GM23338 (cell line): ENCODE measurements at regions not wholly inside any gene's neighbourhood (a gene's known extent, or its start where the extent isn't known, plus 50 kb on each side); places are given as distances from the start of the nearest gene placed in this dataset.
A peak's percentile ranks its signal among the peaks of the same experiment; 100 is the strongest.

Source experiments
- ATAC-seq: fragments of 200-7000 bp; cut with Tn5 transposase; 3 replicates; pipeline ENCODE4 v1.9.1; 2020
- DNase-seq: peaks from one replicate; pipeline ENCODE4 v3.0.0-alpha.2; 2015; ENCODE audit warnings: low spot score
- H2AFZ ChIP-seq: fragments of 200-600 bp; sonication (generic); 2 replicates; pipeline ENCODE4 v1.8.0; 2016; ENCODE audit warnings: antibody characterized with exemption, mild to moderate bottlenecking, moderate library complexity
- H3F3A ChIP-seq: fragments of 200-600 bp; sonication (generic); replicated peaks from 2 replicates; pipeline ENCODE4 v1.8.0; 2017; ENCODE audit warnings: antibody characterized with exemption, mixed run types, low read depth
- H3K27ac ChIP-seq: fragments of 200-600 bp; sonication (generic); 2 replicates; pipeline ENCODE4 v1.6.1; 2016; ENCODE audit warnings: low read depth
- H3K27me3 ChIP-seq: fragments of 200-600 bp; sonication (generic); 2 replicates; pipeline ENCODE4 v1.8.0; 2016; ENCODE audit warnings: mild to moderate bottlenecking, mixed run types, moderate library complexity; ENCODE audit not compliant: insufficient read depth
- H3K36me3 ChIP-seq: fragments of 200-600 bp; sonication (generic); 2 replicates; pipeline ENCODE4 v1.8.0; 2016; ENCODE audit warnings: mild to moderate bottlenecking; ENCODE audit not compliant: insufficient read depth
- H3K4me1 ChIP-seq: fragments of 200-600 bp; sonication (generic); 2 replicates; pipeline ENCODE4 v1.8.0; 2016; ENCODE audit warnings: mild to moderate bottlenecking, moderate library complexity; ENCODE audit not compliant: insufficient read depth
- H3K4me2 ChIP-seq: fragments of 200-600 bp; sonication (generic); 2 replicates; pipeline ENCODE4 v1.7.1; 2017; ENCODE audit warnings: mixed run types
- H3K4me3 ChIP-seq: fragments of 200-600 bp; sonication (generic); 2 replicates; pipeline ENCODE4 v1.6.1; 2016; ENCODE audit warnings: mixed run types
- H3K79me2 ChIP-seq: fragments of 200-600 bp; sonication (generic); replicated peaks from 2 replicates; pipeline ENCODE4 v1.8.0; 2017; ENCODE audit warnings: mild to moderate bottlenecking; ENCODE audit not compliant: insufficient read depth
- H3K9me2 ChIP-seq: fragments of 200-600 bp; sonication (generic); 2 replicates; pipeline ENCODE4 v1.8.0; 2017; ENCODE audit not compliant: insufficient read depth
- H4K20me1 ChIP-seq: fragments of 200-600 bp; sonication (generic); replicated peaks from 2 replicates; pipeline ENCODE4 v1.8.0; 2017; ENCODE audit warnings: mild to moderate bottlenecking; ENCODE audit not compliant: insufficient read depth
- H3K27ac Mint-ChIP-seq: 2 replicates; pipeline ENCODE4 v1.8.0; 2020; ENCODE audit warnings: inconsistent platforms, mild to moderate bottlenecking, moderate library complexity, mixed read lengths
- H3K27me3 Mint-ChIP-seq: 3 replicates; pipeline ENCODE4 v1.8.0; 2022; ENCODE audit warnings: low read depth, mild to moderate bottlenecking, moderate library complexity, mixed read lengths, inconsistent platforms; ENCODE audit not compliant: insufficient read depth, poor library complexity
- H3K36me3 Mint-ChIP-seq: 3 replicates; pipeline ENCODE4 v1.8.0; 2021; ENCODE audit warnings: low read depth, mild to moderate bottlenecking, inconsistent platforms, moderate library complexity, mixed read lengths
- H3K4me1 Mint-ChIP-seq: 3 replicates; pipeline ENCODE4 v1.8.0; 2020; ENCODE audit warnings: mild to moderate bottlenecking, inconsistent platforms, mixed read lengths
- H3K4me3 Mint-ChIP-seq: 3 replicates; pipeline ENCODE4 v1.8.0; 2021; ENCODE audit warnings: moderate library complexity, mild to moderate bottlenecking, inconsistent platforms, mixed read lengths
- H3K9me3 Mint-ChIP-seq: 3 replicates; pipeline ENCODE4 v1.8.0; 2020; ENCODE audit warnings: moderate library complexity, mild to moderate bottlenecking, inconsistent platforms, mixed read lengths
- CREB1 ChIP-seq: fragments of 250-450 bp; sonication (Bioruptor Pico); IDR thresholded peaks from 2 replicates; pipeline ENCODE4 v1.5.0; 2020; ENCODE audit warnings: low read depth, mild to moderate bottlenecking, moderate library complexity
- EZH2phosphoT487 ChIP-seq: fragments of 200-600 bp; sonication (generic); IDR thresholded peaks from one replicate; pipeline ENCODE4 v1.8.1; 2018; ENCODE audit warnings: antibody characterized with exemption; ENCODE audit not compliant: unreplicated experiment
- NANOG ChIP-seq: IDR thresholded peaks from 2 replicates; pipeline ENCODE4 v1.6.1; 2016; ENCODE audit warnings: antibody characterized with exemption, borderline replicate concordance
- POLR2AphosphoS5 ChIP-seq: IDR thresholded peaks from 2 replicates; pipeline ENCODE4 v1.6.1; 2016; ENCODE audit warnings: antibody characterized with exemption, low read depth
- REST ChIP-seq: IDR thresholded peaks from one replicate; pipeline ENCODE4 v1.6.1; 2018; ENCODE audit warnings: antibody characterized with exemption; ENCODE audit not compliant: unreplicated experiment
- STAT1 ChIP-seq: IDR thresholded peaks from one replicate; pipeline ENCODE4 v1.6.1; 2016; ENCODE audit warnings: antibody characterized with exemption; ENCODE audit not compliant: unreplicated experiment
- ZNF114 ChIP-seq: fragments of 250-450 bp; sonication (Bioruptor Pico); IDR thresholded peaks from 2 replicates; pipeline ENCODE4 v1.5.0; 2020; ENCODE audit warnings: mild to moderate bottlenecking, moderate library complexity
- ZNF331 ChIP-seq: fragments of 250-450 bp; sonication (Bioruptor Pico); IDR thresholded peaks from 2 replicates; pipeline ENCODE4 v1.5.0; 2020; ENCODE audit warnings: low read depth, mild to moderate bottlenecking, moderate library complexity
- TF ChIP-seq, protein P1 (sequence below), 2 experiments: fragments of 200-600 bp in 1 of 2; sonication (generic) in 1 of 2; conservative IDR thresholded peaks; 2 replicates each; pipeline versions ENCODE4 v1.5.1 to v1.6.1; 2016 to 2017; ENCODE audit warnings: antibody characterized with exemption in 2 of 2, low read depth in 2 of 2, mild to moderate bottlenecking in 2 of 2, moderate library complexity in 1 of 2
- TF ChIP-seq, protein P2 (sequence below): IDR thresholded peaks from 2 replicates; pipeline ENCODE4 v1.6.1; 2016; ENCODE audit warnings: antibody characterized with exemption

DNA sequence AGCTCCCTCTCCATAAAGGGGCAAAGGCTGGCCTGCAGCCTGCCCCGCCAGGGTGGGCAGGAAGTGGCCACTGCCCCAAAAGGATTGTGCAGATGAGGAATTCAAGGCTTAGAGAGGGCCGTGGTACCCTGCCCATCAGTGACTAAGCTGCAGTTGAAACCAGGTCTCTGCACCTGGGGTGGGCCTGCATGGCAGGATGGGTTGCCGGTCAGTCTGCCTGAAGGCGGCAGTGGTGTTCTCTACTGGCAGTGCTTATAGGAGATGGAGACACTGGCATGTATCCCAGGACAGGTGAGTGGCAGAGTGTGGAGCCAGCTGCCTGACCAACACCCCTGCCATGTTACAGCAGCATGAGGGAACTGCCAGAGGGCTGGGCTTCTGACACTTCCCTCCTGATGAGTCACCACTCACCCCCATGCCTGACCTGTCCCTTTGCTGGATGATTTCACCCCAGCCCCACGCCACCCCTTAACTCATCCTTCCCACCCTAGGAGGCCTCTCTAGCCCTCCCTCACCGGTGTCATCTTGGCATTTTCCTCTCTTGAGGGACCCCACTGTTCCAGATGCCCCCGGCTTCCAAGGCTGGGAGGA, 70.2 kb upstream of the LMO1 start:
- Histone ChIP-seq H3K4me2 (no peak overlapping the region), H3K4me1 (peaks cover 17% of the 10 kb centered on the region; the same call in 1 of the 2 replicates), H3K4me3 (no peak overlapping the region), H3K27me3 (no peaks in the 10 kb centered on the region), H3K9me2 (no peaks in the 10 kb centered on the region), H3K27ac (no peak overlapping the region), H3F3A (no peaks in the 10 kb centered on the region), H3K36me3 (no peaks in the 10 kb centered on the region), H3K79me2 (no peaks in the 10 kb centered on the region), H4K20me1 (no peaks in the 10 kb centered on the region), H2AFZ (no peak overlapping the region)
- Mint-ChIP-seq H3K4me3 (no peak overlapping the region), H3K27ac (no peak overlapping the region), H3K9me3 (no peaks in the 10 kb centered on the region; the same call in 2 of the 3 replicates), H3K36me3 (no peaks in the 10 kb centered on the region), H3K4me1 (peaks cover 34% of the 10 kb centered on the region), H3K27me3 (peaks cover 15% of the 10 kb centered on the region)
- TF ChIP-seq STAT1 = no peak
- TF ChIP-seq REST = no peak
- TF ChIP-seq NANOG = no peak
- no peak for TF ChIP-seq ZNF331 (CRISPR knock-in tag)
- TF ChIP-seq ZNF114 (CRISPR knock-in tag) = no peak
- TF ChIP-seq, protein P1, sequence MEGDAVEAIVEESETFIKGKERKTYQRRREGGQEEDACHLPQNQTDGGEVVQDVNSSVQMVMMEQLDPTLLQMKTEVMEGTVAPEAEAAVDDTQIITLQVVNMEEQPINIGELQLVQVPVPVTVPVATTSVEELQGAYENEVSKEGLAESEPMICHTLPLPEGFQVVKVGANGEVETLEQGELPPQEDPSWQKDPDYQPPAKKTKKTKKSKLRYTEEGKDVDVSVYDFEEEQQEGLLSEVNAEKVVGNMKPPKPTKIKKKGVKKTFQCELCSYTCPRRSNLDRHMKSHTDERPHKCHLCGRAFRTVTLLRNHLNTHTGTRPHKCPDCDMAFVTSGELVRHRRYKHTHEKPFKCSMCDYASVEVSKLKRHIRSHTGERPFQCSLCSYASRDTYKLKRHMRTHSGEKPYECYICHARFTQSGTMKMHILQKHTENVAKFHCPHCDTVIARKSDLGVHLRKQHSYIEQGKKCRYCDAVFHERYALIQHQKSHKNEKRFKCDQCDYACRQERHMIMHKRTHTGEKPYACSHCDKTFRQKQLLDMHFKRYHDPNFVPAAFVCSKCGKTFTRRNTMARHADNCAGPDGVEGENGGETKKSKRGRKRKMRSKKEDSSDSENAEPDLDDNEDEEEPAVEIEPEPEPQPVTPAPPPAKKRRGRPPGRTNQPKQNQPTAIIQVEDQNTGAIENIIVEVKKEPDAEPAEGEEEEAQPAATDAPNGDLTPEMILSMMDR (conservative IDR thresholded peaks at IDR 0.05; ENCODE audit: low read depth in 2 of 2) = peak in 1 of 2 experiments; percentile 44; a peak in 2 of 4 replicates
- ATAC-seq (no peak), DNase-seq (no peak)

GRCh38 chr11:8333376-8333775, 69.7 kb upstream of the LMO1 start:
- no peaks in the 10 kb centered on the region for H3K27me3 ChIP-seq
- no peak overlapping the region for H3K27ac Mint-ChIP-seq
- TF ChIP-seq CREB1 (no peak), POLR2AphosphoS5 (no peak), ZNF331 (CRISPR knock-in tag) (no peak), EZH2phosphoT487 (no peak), ZNF114 (CRISPR knock-in tag) (no peak), STAT1 (no peak), REST (no peak), NANOG (no peak)
- TF ChIP-seq, protein P2, sequence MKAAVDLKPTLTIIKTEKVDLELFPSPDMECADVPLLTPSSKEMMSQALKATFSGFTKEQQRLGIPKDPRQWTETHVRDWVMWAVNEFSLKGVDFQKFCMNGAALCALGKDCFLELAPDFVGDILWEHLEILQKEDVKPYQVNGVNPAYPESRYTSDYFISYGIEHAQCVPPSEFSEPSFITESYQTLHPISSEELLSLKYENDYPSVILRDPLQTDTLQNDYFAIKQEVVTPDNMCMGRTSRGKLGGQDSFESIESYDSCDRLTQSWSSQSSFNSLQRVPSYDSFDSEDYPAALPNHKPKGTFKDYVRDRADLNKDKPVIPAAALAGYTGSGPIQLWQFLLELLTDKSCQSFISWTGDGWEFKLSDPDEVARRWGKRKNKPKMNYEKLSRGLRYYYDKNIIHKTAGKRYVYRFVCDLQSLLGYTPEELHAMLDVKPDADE = no peak
- TF ChIP-seq, protein P1 (conservative IDR thresholded peaks at IDR 0.05; ENCODE audit: low read depth in 2 of 2) = no peak

More at GRCh38 chr11:8333376-8333775, 69.7 kb upstream of the LMO1 start:
- Mint-ChIP-seq H3K4me3 (no peak overlapping the region), H3K4me1 (peaks cover 37% of the 10 kb centered on the region), H3K36me3 (no peaks in the 10 kb centered on the region), H3K27me3 (peaks cover 18% of the 10 kb centered on the region), H3K9me3 (no peaks in the 10 kb centered on the region; the same call in 2 of the 3 replicates)
- H3K79me2 ChIP-seq = no peaks in the 10 kb centered on the region
- H3K4me1 ChIP-seq = peaks cover 17% of the 10 kb centered on the region; the same call in 1 of the 2 replicates
- no peak overlapping the region for H3K4me2 ChIP-seq
- H3K27ac ChIP-seq = no peak overlapping the region
- H3K4me3 ChIP-seq = no peak overlapping the region
- no peaks in the 10 kb centered on the region for H3F3A ChIP-seq
- DNase-seq (no peak), ATAC-seq (no peak)
- no peaks in the 10 kb centered on the region for H4K20me1 ChIP-seq
- H3K9me2 ChIP-seq = no peaks in the 10 kb centered on the region
- H2AFZ ChIP-seq = no peak overlapping the region
- no peaks in the 10 kb centered on the region for H3K36me3 ChIP-seq
